OCI-LY7 (cell line): ENCODE measurements at regions not wholly inside any gene's neighbourhood (a gene's known extent, or its start where the extent isn't known, plus 50 kb on each side); places are given as distances from the start of the nearest gene placed in this dataset.

Experiments used
- BruUV-seq: library from RNA; stranded (reverse); fragments of 400-500 nt; replicated peaks from 2 replicates; lab custom pipeline; 2021; lab: Mats Ljungman, UMichigan
- CTCF ChIA-PET: fragments of 300-600 bp; sonication (Branson Sonifier 250); formaldehyde crosslinking; loops from one replicate; lab custom pipeline; 2022; ENCODE audit warnings: antibody characterized with exemption; ENCODE audit not compliant: unreplicated experiment; lab: Charles Lee
- POLR2A ChIA-PET: fragments of 300-600 bp; sonication (Branson Sonifier 250); formaldehyde crosslinking; loops from one replicate; lab custom pipeline; 2022; ENCODE audit warnings: antibody characterized with exemption; lab: Charles Lee
- DNase-seq: peaks from one replicate; pipeline ENCODE4 v3.0.0-alpha.2; 2015; ENCODE audit warnings: low spot score
- H2AFZ ChIP-seq: fragments of 200-600 bp; sonication (generic), shearing (Covaris generic); 2 replicates; pipeline ENCODE4 v1.6.1; 2014; ENCODE audit warnings: mild to moderate bottlenecking, antibody characterized with exemption, low read length, moderate library complexity
- H3K27ac ChIP-seq: fragments of 200-600 bp; sonication (generic); 2 replicates; pipeline ENCODE4 v1.5.1; 2014; ENCODE audit warnings: mixed run types, low read depth, mild to moderate bottlenecking, moderate library complexity, low read length, inconsistent platforms; ENCODE audit not compliant: poor library complexity, severe bottlenecking
- H3K36me3 ChIP-seq: fragments of 200-600 bp; sonication (generic); 2 replicates; pipeline ENCODE4 v1.6.1; 2014; ENCODE audit warnings: mild to moderate bottlenecking, antibody characterized with exemption, low read length, moderate library complexity, mixed read lengths; ENCODE audit not compliant: insufficient read depth
- H3K4me1 ChIP-seq: fragments of 200-600 bp; sonication (generic); 2 replicates; pipeline ENCODE4 v1.5.1; 2014; ENCODE audit warnings: mild to moderate bottlenecking, low read length; ENCODE audit not compliant: insufficient read depth, poor library complexity, severe bottlenecking
- H3K4me2 ChIP-seq: fragments of 200-600 bp; sonication (generic); 2 replicates; pipeline ENCODE4 v1.6.1; 2014; ENCODE audit warnings: mild to moderate bottlenecking, low read length
- H3K4me3 ChIP-seq: fragments of 200-600 bp; sonication (generic); 2 replicates; pipeline ENCODE4 v1.5.1; 2014; ENCODE audit warnings: mild to moderate bottlenecking, low read depth, low read length; ENCODE audit not compliant: poor library complexity, severe bottlenecking
- H3K79me2 ChIP-seq: fragments of 200-600 bp; sonication (generic); 2 replicates; pipeline ENCODE4 v1.6.1; 2016; ENCODE audit warnings: low read depth, mild to moderate bottlenecking, low read length, moderate library complexity, mixed read lengths; ENCODE audit not compliant: insufficient read depth
- H3K9me2 ChIP-seq: fragments of 200-600 bp; sonication (generic); 2 replicates; pipeline ENCODE4 v1.6.1; 2016; ENCODE audit warnings: mild to moderate bottlenecking, low read length, mixed read lengths; ENCODE audit not compliant: insufficient read depth
- H3K9me3 ChIP-seq: fragments of 200-600 bp; sonication (generic); 2 replicates; pipeline ENCODE4 v1.6.1; 2014; ENCODE audit warnings: mild to moderate bottlenecking, mixed run types, low read length, mixed read lengths
- H4K20me1 ChIP-seq: fragments of 200-600 bp; sonication (generic); 2 replicates; pipeline ENCODE4 v1.6.1; 2014; ENCODE audit warnings: mild to moderate bottlenecking, antibody characterized with exemption, low read length, moderate library complexity, mixed read lengths; ENCODE audit not compliant: insufficient read depth
- CTCF ChIP-seq: fragments of 200-600 bp; sonication (generic); conservative IDR thresholded peaks from 2 replicates; pipeline ENCODE4 v1.5.1; 2014; ENCODE audit warnings: mild to moderate bottlenecking, antibody characterized with exemption, low read length, moderate library complexity, mixed read lengths
- EZH2phosphoT487 ChIP-seq: fragments of 200-600 bp; sonication (generic); IDR thresholded peaks from 2 replicates; pipeline ENCODE4 v1.6.1; 2018; ENCODE audit warnings: low read depth, borderline replicate concordance, mild to moderate bottlenecking, mixed run types, antibody characterized with exemption, low read length, moderate library complexity, mixed read lengths
- intact Hi-C: fragments of 100-400 bp; cut with micrococcal nuclease; formaldehyde crosslinking; loops from one replicate; pipeline ENCODE4 v1.10.0; 2022; ENCODE audit not compliant: unreplicated experiment

DNA sequence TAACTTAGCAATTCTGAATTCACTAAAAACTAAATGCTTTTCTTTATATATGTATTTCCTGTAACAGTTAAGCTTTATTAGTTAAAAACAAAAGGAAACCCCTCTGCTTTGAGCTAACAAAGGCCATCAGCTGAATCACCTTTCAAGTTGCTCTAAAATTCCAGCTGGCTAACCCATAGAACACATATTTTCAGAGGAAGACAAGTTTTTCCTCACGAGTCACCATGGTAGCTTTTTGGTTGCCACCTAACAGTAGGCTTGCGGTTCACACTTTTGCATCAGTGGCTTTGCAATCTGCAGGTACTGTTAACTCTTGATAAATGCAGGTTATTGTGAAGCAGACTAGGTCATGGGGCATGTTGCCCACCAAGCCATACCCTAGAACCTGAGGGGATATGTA lies 57.6 kb upstream of the IRX5 start:
- TF ChIP-seq CTCF = no peak
- TF ChIP-seq EZH2phosphoT487 = no peak
- Histone ChIP-seq H3K9me3 (no peaks in the 10 kb centered on the region), H3K4me2 (no peak overlapping the region), H4K20me1 (no peaks in the 10 kb centered on the region), H3K4me3 (no peak overlapping the region), H3K36me3 (no peaks in the 10 kb centered on the region), H2AFZ (no peak overlapping the region), H3K9me2 (no peaks in the 10 kb centered on the region), H3K27ac (no peak overlapping the region), H3K4me1 (peaks cover 13% of the 10 kb centered on the region), H3K79me2 (no peaks in the 10 kb centered on the region)
- POLR2A ChIA-PET = interaction anchor here (0.5 to 1.5 kb wide), 4 partner anchors 10 to 56 kb away, joined by 3 to 6 read pairs (median 4); no protein-coding TSS in a partner anchor
- no peak for DNase-seq
- no TSS peak for BruUV-seq
- intact Hi-C loops = no loop called here
- CTCF ChIA-PET = no interaction called here

DNA sequence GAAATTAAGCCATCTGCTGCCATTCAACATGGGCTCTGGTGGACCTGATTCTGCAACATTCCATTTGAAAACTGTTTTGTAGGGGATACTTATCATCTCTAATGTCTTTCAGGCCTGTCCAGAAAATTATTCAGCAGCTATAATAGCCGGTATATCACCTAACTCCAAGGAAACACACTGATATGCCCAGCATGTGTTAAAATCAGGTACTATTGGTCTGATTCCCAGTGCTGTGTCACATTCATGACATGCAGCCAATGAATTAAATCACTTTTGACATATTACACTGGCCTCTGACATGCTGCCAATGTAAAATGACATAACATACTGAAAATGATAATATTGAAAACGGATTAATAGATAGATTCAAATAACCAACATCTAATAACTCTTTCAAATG lies 60.5 kb upstream of the IRX5 start:
- TF ChIP-seq CTCF (no peak), EZH2phosphoT487 (no peak)
- no peak overlapping the region for H3K4me2 ChIP-seq
- H3K27ac ChIP-seq = no peak overlapping the region
- intact Hi-C loops = no loop called here
- ChIA-PET POLR2A (no interaction called here), CTCF (no interaction called here)
- H3K4me1 ChIP-seq = no peaks in the 10 kb centered on the region
- H3K36me3 ChIP-seq = no peaks in the 10 kb centered on the region
- DNase-seq = no peak
- BruUV-seq = no TSS peak
- no peaks in the 10 kb centered on the region for H3K9me2 ChIP-seq
- H3K9me3 ChIP-seq = no peaks in the 10 kb centered on the region
- H4K20me1 ChIP-seq = no peaks in the 10 kb centered on the region
- H2AFZ ChIP-seq = no peak overlapping the region
- H3K4me3 ChIP-seq = no peak overlapping the region
- no peaks in the 10 kb centered on the region for H3K79me2 ChIP-seq

GRCh38 chr16:54867302-54867832 lies 63.3 kb upstream of the IRX5 start:
- H3K79me2 ChIP-seq = no peaks in the 10 kb centered on the region
- no peak for DNase-seq

More at GRCh38 chr16:54867302-54867832, 63.3 kb upstream of the IRX5 start:
- no TSS peak for BruUV-seq
- Histone ChIP-seq H4K20me1 (no peaks in the 10 kb centered on the region), H3K9me2 (no peaks in the 10 kb centered on the region), H3K4me2 (no peak overlapping the region), H2AFZ (no peak overlapping the region), H3K4me3 (no peak overlapping the region), H3K27ac (no peak overlapping the region), H3K4me1 (no peaks in the 10 kb centered on the region), H3K9me3 (no peaks in the 10 kb centered on the region), H3K36me3 (no peaks in the 10 kb centered on the region)
- POLR2A ChIA-PET = no interaction called here
- intact Hi-C loops = no loop called here
- CTCF ChIA-PET = no interaction called here
- TF ChIP-seq CTCF (no peak), EZH2phosphoT487 (no peak)
